Suppressor macrophage (primary cell): ENCODE measurements at regions not wholly inside any gene's neighbourhood (a gene's known extent, or its start where the extent isn't known, plus 50 kb on each side); places are given as distances from the start of the nearest gene placed in this dataset.

ENCODE experiments used
- DNase-seq, 4 experiments: peaks; one replicate each; pipeline ENCODE4 v3.0.0-alpha.2; 2020 to 2022

DNA sequence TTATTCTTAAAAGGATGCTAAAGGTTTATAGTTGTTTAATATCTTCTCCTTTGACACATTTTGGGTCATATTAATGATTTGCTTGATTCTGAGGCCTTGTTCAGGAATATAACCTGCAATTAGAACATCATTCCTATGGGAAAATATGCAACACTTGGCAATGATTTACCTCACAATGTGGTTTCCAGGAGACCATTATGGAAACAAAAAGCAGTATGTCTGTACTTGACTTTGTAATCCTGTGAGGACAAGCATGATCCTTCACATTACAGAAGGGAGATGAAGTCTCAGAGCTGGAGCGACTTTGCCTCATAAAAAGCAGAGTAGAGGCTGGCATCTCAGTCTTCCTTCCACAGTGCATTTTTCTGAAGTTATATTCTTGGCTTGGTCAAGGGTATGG, 57.0 kb upstream of the CDCA7L start:
- DNase-seq = no peak

GRCh38 chr7:22001345-22002004, 55.8 kb upstream of the CDCA7L start:
- DNase-seq = peak; percentile 47 to 80 (median 63)

- DNase-seq = peak in 1 of 4 experiments; percentile 5
Measured at GRCh38 chr7:21999896-22000295, 54.2 kb upstream of the CDCA7L start.

DNA sequence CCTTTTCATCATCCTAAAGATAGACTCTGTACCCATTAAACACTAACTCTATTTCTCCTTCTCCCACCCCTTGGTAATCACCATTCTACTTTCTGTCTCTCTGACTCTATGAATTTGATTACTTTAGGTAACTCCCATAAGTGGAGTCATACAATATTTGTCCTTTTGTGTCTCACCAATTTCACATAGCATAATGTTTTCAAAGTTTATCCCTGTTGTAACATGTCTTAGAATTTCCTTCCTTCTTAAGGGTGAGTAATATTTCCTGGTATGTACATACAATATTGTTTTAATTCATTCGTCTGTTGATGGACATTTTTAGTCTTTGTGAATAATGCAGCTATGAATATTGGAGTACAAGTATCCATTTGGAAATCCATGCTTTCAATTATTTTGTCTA, 50.9 kb upstream of the CDCA7L start:
- no peak for DNase-seq
